Common myeloid progenitor, CD34-positive (primary cell): ENCODE measurements at regions not wholly inside any gene's neighbourhood (a gene's known extent, or its start where the extent isn't known, plus 50 kb on each side); places are given as distances from the start of the nearest gene placed in this dataset.

Experiments used
- CTCF ChIA-PET: fragments of 350-600 bp; sonication (Branson Sonifier 250); formaldehyde crosslinking; loops from one replicate; lab custom pipeline; 2021; ENCODE audit warnings: antibody characterized with exemption; lab: Charles Lee
- POLR2A ChIA-PET: fragments of 350-600 bp; sonication (Branson Sonifier 250); formaldehyde crosslinking; loops from one replicate; lab custom pipeline; 2021; ENCODE audit warnings: antibody characterized with exemption; lab: Charles Lee
- DNase-seq, 3 donors: peaks; one replicate each; pipeline versions ENCODE4 v3.0.0 to v3.0.0-alpha.2; 2013
- H3K27ac ChIP-seq, 2 experiments: 1 replicate in 1 of 2; 2 replicates in 1 of 2; pipeline ENCODE4 v1.7.0; 2013; ENCODE audit warnings: inconsistent platforms in 2 of 2, low read length in 2 of 2, mild to moderate bottlenecking in 2 of 2, low read depth in 1 of 2, moderate library complexity in 1 of 2; ENCODE audit not compliant: severe bottlenecking in 2 of 2, insufficient read depth in 1 of 2, poor library complexity in 1 of 2
- H3K27me3 ChIP-seq, 5 experiments: replicated peaks in 2 of 5; 1 replicate in 3 of 5; 2 replicates in 2 of 5; pipeline versions ENCODE4 v1.6.1 to v1.7.0; 2013; ENCODE audit warnings: low read length in 4 of 5, mild to moderate bottlenecking in 2 of 5, moderate library complexity in 2 of 5, inconsistent platforms in 1 of 5; ENCODE audit not compliant: insufficient read depth in 5 of 5, control insufficient read depth in 4 of 5
- H3K36me3 ChIP-seq, 4 experiments: 1 replicate in 2 of 4; 2 replicates in 2 of 4; pipeline versions ENCODE4 v1.6.1 to v1.7.0; 2013; ENCODE audit warnings: low read length in 3 of 4, control low read depth in 1 of 4, mild to moderate bottlenecking in 1 of 4; ENCODE audit not compliant: control insufficient read depth in 4 of 4, insufficient read depth in 4 of 4
- H3K4me1 ChIP-seq, 4 experiments: 1 replicate in 3 of 4; 2 replicates in 1 of 4; pipeline versions ENCODE4 v1.6.1 to v1.7.1; 2013; ENCODE audit warnings: low read length in 3 of 4, mild to moderate bottlenecking in 3 of 4, control low read depth in 1 of 4, inconsistent platforms in 1 of 4, moderate library complexity in 1 of 4; ENCODE audit not compliant: control insufficient read depth in 4 of 4, insufficient read depth in 4 of 4; ENCODE audit errors: control extremely low read depth in 1 of 4
- H3K4me3 ChIP-seq, 7 experiments: 1 replicate in 4 of 7; 2 replicates in 3 of 7; pipeline versions ENCODE4 v1.5.1 to v1.7.0; 2013; ENCODE audit warnings: mild to moderate bottlenecking in 7 of 7, low read length in 6 of 7, moderate library complexity in 6 of 7, inconsistent platforms in 2 of 7, low read depth in 2 of 7, control low read depth in 1 of 7; ENCODE audit not compliant: insufficient read depth in 4 of 7, control insufficient read depth in 1 of 7; ENCODE audit errors: extremely low read depth in 1 of 7
- H3K9me3 ChIP-seq, 5 experiments: 1 replicate in 4 of 5; 2 replicates in 1 of 5; pipeline versions ENCODE4 v1.6.1 to v1.7.1; 2013; ENCODE audit warnings: low read length in 4 of 5, mild to moderate bottlenecking in 2 of 5, inconsistent platforms in 1 of 5, low read depth in 1 of 5, moderate library complexity in 1 of 5; ENCODE audit not compliant: control insufficient read depth in 4 of 5, insufficient read depth in 2 of 5; ENCODE audit errors: control extremely low read depth in 1 of 5
- WGBS: methylation state at CpG from one replicate; pipeline ENCODE4 v1.1.5; 2013; ENCODE audit not compliant: insufficient coverage; 5-methylcytosine and 5-hydroxymethylcytosine counted together

DNA sequence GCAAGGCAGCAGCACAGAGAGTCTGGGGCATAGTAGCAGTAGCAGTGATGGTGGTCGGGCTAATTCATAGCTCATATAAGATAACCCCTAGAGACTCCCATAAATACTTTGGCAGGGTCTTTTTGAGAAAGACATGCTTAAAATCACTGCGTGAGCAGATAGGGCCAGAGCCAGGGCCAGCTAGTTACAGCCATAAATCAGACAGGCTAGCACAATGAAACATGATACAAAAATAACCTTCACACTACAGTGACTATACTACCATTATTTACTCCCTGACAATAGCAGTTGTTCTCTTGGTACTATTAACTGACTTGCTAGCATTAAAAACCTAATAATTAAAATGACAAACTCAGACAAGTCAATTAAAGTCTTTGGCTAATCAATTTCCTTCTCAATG, 295.9 kb downstream of the SMARCA1 start:
- CTCF ChIA-PET = no interaction called here
- WGBS = no CpG with 5 or more reads among the region's 2 CpGs
- POLR2A ChIA-PET = no interaction called here
- no peaks in the 10 kb centered on the region for H3K36me3 ChIP-seq
- no peak for DNase-seq
- H3K4me3 ChIP-seq = no peak overlapping the region
- H3K4me1 ChIP-seq = no peaks in the 10 kb centered on the region
- no peak overlapping the region for H3K27ac ChIP-seq
- H3K27me3 ChIP-seq = no peaks in the 10 kb centered on the region
- H3K9me3 ChIP-seq = no peaks in the 10 kb centered on the region

DNA sequence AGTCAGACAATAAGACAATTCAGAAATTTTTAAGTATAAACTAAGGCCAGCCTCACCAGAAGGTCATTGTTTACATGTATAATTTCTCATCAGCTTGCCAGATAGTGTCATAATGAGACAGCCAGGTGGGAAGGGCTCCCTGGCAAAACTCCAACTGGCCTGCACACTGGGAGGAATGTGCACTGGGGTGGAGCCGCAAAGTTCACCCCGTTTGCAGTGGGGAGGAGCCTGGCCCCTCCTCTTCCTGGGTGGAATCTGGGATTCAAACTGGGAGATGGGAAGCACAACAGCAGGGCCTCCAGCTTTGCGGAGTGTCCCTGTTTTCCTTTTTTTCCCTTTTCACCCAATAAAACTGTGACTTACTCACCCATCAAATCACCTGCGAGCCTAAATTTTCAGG, 329.9 kb downstream of the SMARCA1 start:
- Histone ChIP-seq H3K4me1 (no peaks in the 10 kb centered on the region), H3K27ac (no peak overlapping the region), H3K27me3 (no peaks in the 10 kb centered on the region), H3K9me3 (no peaks in the 10 kb centered on the region), H3K4me3 (no peak overlapping the region), H3K36me3 (no peaks in the 10 kb centered on the region)
- no peak for DNase-seq
- POLR2A ChIA-PET = no interaction called here
- CTCF ChIA-PET = no interaction called here
- WGBS = 78% methylated on average over 4 of the region's 4 CpGs

DNA sequence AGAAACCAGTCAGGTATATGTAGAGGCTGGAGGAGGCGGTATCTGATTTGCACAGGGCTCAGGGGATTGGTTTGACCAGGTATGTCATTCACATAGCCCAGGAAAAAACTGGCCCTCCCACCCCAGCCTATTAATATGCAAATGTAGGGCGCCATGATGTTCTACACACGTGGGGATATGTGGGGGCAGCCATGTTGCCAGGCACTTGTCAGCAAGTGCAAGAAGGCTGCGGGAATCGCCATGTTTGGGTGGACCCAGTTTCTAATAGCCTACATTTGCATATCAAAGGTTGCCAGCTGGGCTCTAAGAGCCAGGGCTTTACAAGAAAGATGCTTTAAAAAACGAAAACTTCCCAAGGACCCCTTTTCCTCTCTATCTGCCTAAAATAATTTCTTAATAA, 335.1 kb downstream of the SMARCA1 start:
- no peak for DNase-seq
- Histone ChIP-seq H3K27ac (no peak overlapping the region), H3K4me1 (no peaks in the 10 kb centered on the region), H3K27me3 (peaks cover 0 to 2% (median 0%) of the 10 kb centered on the region in 5 experiments), H3K4me3 (no peak overlapping the region), H3K36me3 (no peaks in the 10 kb centered on the region), H3K9me3 (no peaks in the 10 kb centered on the region)
- WGBS = 49% methylated on average over 4 of the region's 6 CpGs
- POLR2A ChIA-PET = no interaction called here
- CTCF ChIA-PET = no interaction called here

DNA sequence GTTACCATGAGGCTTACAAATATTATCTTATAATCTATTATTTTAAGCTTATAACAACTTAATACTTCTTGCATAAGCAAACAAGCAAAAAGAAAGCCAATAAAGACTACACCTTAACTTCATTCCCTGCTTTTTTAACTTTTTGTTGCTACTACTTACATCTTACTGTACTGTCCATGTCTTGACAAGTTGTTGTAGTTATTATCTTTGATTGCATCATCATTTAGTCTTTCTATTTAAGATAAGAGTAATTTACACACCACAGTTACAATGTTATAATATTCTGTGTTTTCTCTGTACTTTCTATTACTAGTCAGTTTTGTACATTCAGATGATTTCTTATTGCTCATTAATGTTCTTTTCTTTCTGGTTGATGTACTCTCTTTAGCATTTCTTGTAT, 346.6 kb downstream of the SMARCA1 start:
- H3K36me3 ChIP-seq = no peaks in the 10 kb centered on the region
- DNase-seq = no peak
- no peak overlapping the region for H3K27ac ChIP-seq
- no peaks in the 10 kb centered on the region for H3K4me1 ChIP-seq
- POLR2A ChIA-PET = no interaction called here
- H3K4me3 ChIP-seq = no peak overlapping the region
- no peaks in the 10 kb centered on the region for H3K27me3 ChIP-seq
- CTCF ChIA-PET = no interaction called here
- H3K9me3 ChIP-seq = no peaks in the 10 kb centered on the region

DNA sequence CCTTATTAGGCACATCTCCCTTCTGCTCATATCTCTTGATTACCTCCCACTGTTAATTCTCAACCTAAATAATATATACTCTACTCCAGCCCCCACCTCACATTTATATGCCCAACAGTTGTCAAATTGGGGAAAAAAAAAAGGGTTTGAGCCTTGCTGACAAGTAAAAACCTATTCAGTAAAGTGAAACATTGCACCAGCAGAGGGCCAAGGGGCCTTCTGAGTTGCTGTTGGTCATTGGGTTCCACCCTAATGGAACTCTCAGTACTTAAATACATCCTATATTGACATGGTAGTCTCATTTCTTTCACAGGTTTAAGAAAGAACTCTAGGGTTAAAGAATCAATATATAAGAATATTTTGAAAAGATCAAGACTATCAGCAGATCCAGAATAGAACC, 362.2 kb downstream of the SMARCA1 start:
- H3K9me3 ChIP-seq = no peaks in the 10 kb centered on the region

DNA sequence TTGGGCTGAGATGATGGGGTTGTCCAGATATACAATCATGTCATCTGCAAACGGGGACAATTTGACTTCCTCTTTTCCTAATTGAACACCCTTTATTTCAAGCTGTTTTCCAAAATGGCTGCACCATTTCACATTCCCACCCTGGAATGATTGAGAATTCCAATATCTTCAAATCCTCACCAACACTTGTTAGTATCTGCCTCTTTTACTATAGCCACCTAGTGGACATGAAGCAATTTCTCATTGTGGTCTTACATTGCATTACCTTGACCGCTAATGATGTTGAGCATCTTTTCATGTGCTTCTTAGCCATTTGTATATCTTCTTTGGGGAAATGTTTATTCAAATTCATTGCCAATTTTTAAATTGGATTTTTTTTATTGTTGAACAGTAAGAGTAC, 364.8 kb downstream of the SMARCA1 start:
- ChIA-PET POLR2A (no interaction called here), CTCF (no interaction called here)
- H3K27me3 ChIP-seq = no peaks in the 10 kb centered on the region
- H3K4me3 ChIP-seq = no peak overlapping the region
- H3K27ac ChIP-seq = no peak overlapping the region
- no peak for DNase-seq
- no peaks in the 10 kb centered on the region for H3K36me3 ChIP-seq
- H3K4me1 ChIP-seq = no peaks in the 10 kb centered on the region
- WGBS = 89% methylated on average over 1 of the region's 2 CpGs
- H3K9me3 ChIP-seq = no peaks in the 10 kb centered on the region

More for the DNA sequence above, 362.2 kb downstream of the SMARCA1 start:
- Histone ChIP-seq H3K27ac (no peak overlapping the region), H3K27me3 (no peaks in the 10 kb centered on the region), H3K36me3 (no peaks in the 10 kb centered on the region), H3K4me3 (no peak overlapping the region), H3K4me1 (no peaks in the 10 kb centered on the region)
- POLR2A ChIA-PET = no interaction called here
- no peak for DNase-seq
- CTCF ChIA-PET = no interaction called here

DNA sequence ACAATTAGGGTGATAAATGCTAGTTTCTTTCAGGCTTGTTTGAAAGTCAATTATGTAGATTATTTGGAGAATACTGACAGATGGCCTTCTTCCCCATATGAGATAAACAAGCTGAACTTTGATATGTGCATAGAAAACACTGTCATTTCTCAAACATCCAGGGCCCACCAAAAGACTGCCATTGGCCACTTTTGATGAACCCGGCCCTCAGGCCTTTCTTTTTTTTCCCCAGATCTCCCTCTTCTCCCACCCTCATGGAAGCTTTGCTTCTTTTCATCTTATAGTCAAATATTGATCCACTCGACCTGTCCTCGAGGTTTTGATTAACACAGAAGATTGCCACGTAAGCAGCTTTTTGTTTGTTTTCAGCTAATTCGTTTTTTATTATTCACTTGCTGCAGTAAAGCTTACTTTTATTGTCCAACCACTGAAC, 377.4 kb downstream of the SMARCA1 start:
- no peak for DNase-seq
- Histone ChIP-seq H3K36me3 (no peaks in the 10 kb centered on the region), H3K4me1 (no peaks in the 10 kb centered on the region), H3K27me3 (peaks cover 0 to 2% (median 0%) of the 10 kb centered on the region in 5 experiments), H3K4me3 (no peak overlapping the region), H3K27ac (no peak overlapping the region), H3K9me3 (no peaks in the 10 kb centered on the region)
- 62% methylated on average over 2 of the region's 5 CpGs for WGBS
- POLR2A ChIA-PET = no interaction called here
- CTCF ChIA-PET = no interaction called here
